Keratinocyte (primary cell): ENCODE measurements at regions not wholly inside any gene's neighbourhood (a gene's known extent, or its start where the extent isn't known, plus 50 kb on each side); places are given as distances from the start of the nearest gene placed in this dataset.

Experiments used
- EZH2 ChIP-seq: IDR thresholded peaks from one replicate; pipeline ENCODE4 v1.6.1; 2012; ENCODE audit warnings: inconsistent platforms, mild to moderate bottlenecking, low read length, moderate library complexity
- TF ChIP-seq, protein P1 (sequence below), 3 experiments: IDR thresholded peaks in 1 of 3; conservative IDR thresholded peaks in 1 of 3; optimal IDR thresholded peaks in 1 of 3; 2 replicates in 2 of 3; 3 replicates in 1 of 3; pipeline versions ENCODE3 to v1.5.1; 2011; ENCODE audit warnings: low read length in 3 of 3, mild to moderate bottlenecking in 3 of 3, moderate library complexity in 2 of 3, control low read depth in 1 of 3, inconsistent platforms in 1 of 3; ENCODE audit not compliant: insufficient read depth in 2 of 3; ENCODE audit errors: extremely low read depth in 1 of 3

DNA sequence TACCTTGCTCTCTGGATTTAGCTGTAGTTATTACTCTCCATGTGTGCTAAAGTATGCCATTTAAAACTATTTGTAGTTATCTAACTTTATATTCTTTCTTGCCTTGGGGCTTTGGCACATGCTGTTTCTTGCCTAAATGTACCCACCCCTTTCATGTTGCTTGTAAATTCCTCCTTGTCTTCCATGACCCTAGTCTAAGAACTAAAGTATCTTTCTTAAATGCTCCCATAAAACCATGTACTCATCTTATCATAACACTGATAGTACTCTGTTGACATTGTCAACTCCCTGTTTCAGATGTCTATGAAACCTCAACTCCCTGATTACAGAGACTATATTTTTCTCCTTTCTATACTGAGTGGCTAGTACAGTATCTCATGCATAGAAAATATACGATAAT, 564.9 kb upstream of the IRAK1BP1 start:
- TF ChIP-seq, protein P1, sequence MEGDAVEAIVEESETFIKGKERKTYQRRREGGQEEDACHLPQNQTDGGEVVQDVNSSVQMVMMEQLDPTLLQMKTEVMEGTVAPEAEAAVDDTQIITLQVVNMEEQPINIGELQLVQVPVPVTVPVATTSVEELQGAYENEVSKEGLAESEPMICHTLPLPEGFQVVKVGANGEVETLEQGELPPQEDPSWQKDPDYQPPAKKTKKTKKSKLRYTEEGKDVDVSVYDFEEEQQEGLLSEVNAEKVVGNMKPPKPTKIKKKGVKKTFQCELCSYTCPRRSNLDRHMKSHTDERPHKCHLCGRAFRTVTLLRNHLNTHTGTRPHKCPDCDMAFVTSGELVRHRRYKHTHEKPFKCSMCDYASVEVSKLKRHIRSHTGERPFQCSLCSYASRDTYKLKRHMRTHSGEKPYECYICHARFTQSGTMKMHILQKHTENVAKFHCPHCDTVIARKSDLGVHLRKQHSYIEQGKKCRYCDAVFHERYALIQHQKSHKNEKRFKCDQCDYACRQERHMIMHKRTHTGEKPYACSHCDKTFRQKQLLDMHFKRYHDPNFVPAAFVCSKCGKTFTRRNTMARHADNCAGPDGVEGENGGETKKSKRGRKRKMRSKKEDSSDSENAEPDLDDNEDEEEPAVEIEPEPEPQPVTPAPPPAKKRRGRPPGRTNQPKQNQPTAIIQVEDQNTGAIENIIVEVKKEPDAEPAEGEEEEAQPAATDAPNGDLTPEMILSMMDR (optimal IDR thresholded peaks at IDR 0.05 in 1 of 3, IDR thresholded peaks at IDR 0.05 in 1 of 3, conservative IDR thresholded peaks at IDR 0.05 in 1 of 3; ENCODE audit: extremely low read depth in 1 of 3, insufficient read depth in 2 of 3, low read length in 3 of 3): no peak
- TF ChIP-seq EZH2: no peak
